H1 (cell line): ENCODE measurements at regions not wholly inside any gene's neighbourhood (a gene's known extent, or its start where the extent isn't known, plus 50 kb on each side); places are given as distances from the start of the nearest gene placed in this dataset.

Experiments
- CTBP2 ChIP-seq: IDR thresholded peaks from 2 replicates; pipeline ENCODE4 v1.7.0; 2011; ENCODE audit warnings: borderline replicate concordance, mild to moderate bottlenecking, moderate library complexity, mixed read lengths, low read length; ENCODE audit not compliant: insufficient read depth, insufficient read length
- EZH2 ChIP-seq: fragments of 200-600 bp; sonication (generic); IDR thresholded peaks from 2 replicates; pipeline ENCODE4 v1.7.1; 2012; ENCODE audit warnings: low read depth, mild to moderate bottlenecking, moderate library complexity, low read length, inconsistent platforms; ENCODE audit not compliant: severe bottlenecking
- KDM5A ChIP-seq: fragments of 200-600 bp; IDR thresholded peaks from 2 replicates; pipeline ENCODE4 v1.7.1; 2012; ENCODE audit warnings: mild to moderate bottlenecking, low read length, inconsistent platforms, mixed read lengths
- PHF8 ChIP-seq: fragments of 200-600 bp; sonication (generic); conservative IDR thresholded peaks from 2 replicates; pipeline ENCODE4 v1.7.1; 2012; ENCODE audit warnings: low read depth, mild to moderate bottlenecking, inconsistent platforms, low read length, moderate library complexity
- SP2 ChIP-seq: IDR thresholded peaks from 2 replicates; pipeline ENCODE4 v1.6.1; 2012; ENCODE audit warnings: mild to moderate bottlenecking, low read length, inconsistent platforms
- SRF ChIP-seq: IDR thresholded peaks from 2 replicates; pipeline ENCODE4 v1.6.1; 2011; ENCODE audit warnings: mild to moderate bottlenecking, low read depth, low read length, moderate library complexity

DNA sequence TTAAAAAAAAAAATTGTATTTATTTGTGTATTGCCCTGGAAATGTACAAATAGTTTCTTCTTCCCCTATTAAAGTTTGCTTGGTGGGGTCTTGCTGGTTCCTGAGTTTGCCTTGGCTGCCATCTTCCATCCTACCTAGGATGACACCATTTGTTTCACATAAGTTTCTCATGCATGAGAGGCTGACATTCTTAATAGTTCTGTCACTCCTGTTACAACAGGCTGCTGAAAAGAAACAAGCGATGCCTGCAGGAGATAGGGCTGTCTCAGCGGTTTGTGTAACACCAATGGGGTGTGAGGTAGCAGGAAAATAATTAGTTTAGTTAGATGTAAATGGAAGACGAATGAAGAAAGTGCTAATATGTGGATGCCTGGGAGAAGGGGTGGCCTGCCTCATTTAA, 1000.9 kb upstream of the RBFOX1 start (continued):
- TF ChIP-seq KDM5A, result no peak
- TF ChIP-seq PHF8, result no peak
- no peak for TF ChIP-seq EZH2
- TF ChIP-seq SRF, result no peak
- no peak for TF ChIP-seq SP2
- no peak for TF ChIP-seq CTBP2
